Daoy (cell line): ENCODE measurements at regions not wholly inside any gene's neighbourhood (a gene's known extent, or its start where the extent isn't known, plus 50 kb on each side); places are given as distances from the start of the nearest gene placed in this dataset.

Experiments
- DNase-seq: peaks from one replicate; pipeline ENCODE4 v3.0.0-alpha.2; 2015; ENCODE audit warnings: low read depth

- no peak for DNase-seq
Measured at GRCh38 chr1:106676021-106676420, 380.5 kb upstream of the PRMT6 start.

DNA sequence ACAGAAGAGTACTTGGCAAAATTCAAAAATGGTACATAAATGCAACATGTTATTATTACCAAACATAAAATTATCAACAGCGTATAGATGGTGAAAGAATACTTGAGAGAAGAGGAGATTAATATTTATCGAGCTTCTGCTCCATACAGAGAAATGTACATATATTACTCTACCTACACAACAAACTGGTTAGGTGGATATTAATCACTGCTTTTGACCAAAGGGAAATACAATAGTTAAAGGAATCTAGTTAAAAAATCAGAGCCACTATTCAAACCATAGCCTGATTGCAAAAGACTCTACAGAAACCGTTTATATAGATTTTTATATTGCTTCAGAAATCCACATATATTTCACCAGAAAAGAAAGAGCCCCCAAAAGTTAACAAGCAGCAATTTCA, 379.3 kb upstream of the PRMT6 start:
- DNase-seq, result no peak

GRCh38 chr1:106677721-106678120, 378.8 kb upstream of the PRMT6 start:
- DNase-seq, result no peak

- no peak for DNase-seq
Measured at GRCh38 chr1:106678279-106679050, 378.0 kb upstream of the PRMT6 start.

DNA sequence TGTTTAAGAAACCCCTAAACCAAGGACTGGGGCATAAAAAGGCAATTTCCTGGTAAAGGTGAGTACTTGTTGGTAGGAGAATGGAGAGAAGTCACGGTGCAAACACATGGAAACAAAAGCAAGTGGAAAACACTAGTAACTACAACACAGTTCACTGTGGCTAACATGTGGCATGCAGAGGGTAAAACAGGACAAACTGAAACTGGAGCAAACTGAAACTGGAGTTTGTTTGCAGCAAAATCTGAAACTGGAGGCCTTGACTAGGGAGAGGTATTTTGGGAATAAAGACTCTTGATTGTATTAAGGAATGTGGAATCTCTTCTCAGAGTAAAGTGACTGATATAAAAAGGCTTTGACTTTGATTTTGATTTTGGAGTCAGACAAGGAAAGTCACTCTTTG, 376.3 kb upstream of the PRMT6 start:
- DNase-seq, result no peak

GRCh38 chr1:106680776-106681344, 375.6 kb upstream of the PRMT6 start:
- DNase-seq, result no peak

DNA sequence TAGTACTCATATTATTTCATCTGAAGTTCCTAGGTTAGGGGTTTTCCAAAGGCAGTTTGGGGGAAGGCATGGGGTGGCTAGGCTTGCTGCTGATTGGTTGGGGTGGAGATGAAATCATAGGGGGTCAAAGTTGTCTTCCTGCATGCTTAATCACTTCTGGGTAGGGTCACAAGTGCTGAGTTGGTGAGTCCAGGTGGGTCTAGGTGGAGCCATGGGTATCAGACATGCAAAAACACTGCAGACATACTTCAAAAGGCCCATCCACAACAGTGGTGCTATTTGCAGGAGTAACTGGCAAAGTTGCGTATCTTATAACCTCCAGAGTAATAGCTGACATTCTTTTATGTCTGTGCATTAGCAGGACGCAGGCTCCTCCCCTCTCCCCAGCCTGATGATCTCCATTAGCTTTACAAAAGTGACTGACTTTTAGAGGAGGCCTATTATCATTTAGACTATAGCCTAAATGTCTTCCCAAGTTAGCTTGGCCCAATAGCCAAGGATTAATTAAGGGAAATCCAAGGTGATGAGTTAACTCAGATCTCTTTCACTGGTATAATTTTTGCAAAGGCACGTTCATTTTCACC, 374.4 kb upstream of the PRMT6 start:
- no peak for DNase-seq

DNA sequence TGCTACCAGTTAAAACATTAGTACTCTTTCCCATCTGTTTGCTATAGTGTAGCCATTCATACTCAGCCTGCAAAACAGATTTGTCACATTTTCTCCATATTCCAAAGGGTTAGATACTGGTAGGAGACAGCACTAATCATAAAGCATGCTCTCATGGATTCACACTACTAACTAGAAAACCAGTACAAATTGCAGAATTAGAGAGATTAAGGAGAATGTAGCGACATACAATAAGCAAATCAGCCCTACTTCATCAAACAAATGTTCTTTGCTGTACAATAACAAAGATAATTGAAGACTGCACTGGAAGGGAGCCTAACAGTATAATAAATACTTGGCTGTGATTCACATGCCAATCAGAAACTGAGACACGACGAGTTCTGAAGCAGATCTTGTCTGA, 368.0 kb upstream of the PRMT6 start:
- DNase-seq, result no peak

DNA sequence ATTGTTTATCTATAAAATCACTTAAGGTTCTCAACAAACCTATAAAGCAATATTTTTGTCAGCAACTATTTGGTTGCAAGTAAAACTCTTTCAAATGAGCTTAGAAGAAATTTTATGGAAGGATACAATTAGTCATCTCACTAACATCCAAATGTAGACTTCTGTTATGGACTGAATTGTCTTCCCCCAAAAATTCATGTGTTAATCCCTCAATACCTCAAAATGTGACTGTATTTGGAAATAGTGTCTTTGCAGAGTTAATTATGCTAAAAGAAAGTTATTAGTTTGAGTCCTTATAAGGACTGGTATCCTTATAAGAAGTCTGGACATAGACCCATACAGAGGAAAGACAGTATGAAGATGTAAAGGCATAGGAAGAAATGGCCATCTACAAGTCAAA, 357.8 kb upstream of the PRMT6 start:
- DNase-seq, result no peak

GRCh38 chr1:106699433-106699832, 357.0 kb upstream of the PRMT6 start:
- DNase-seq, result no peak

DNA sequence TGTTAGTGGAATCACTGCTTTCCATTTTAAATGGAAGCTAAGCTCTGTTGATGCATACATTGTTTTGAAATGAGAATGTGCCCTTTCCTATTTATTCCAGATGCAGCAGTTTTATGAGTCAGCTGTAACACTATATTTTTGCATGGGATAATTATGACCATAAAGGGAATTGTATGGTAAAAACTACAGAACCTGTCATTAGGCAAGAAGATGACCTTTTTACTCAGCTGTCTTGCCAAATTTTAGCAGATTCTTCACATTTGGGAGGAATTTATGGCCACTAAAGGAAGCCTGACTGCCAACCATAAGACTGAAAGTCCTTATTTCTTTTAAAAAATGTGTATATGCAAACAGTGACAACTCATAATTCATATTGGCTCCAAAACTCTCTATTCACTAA, 356.3 kb upstream of the PRMT6 start:
- no peak for DNase-seq

- DNase-seq, result no peak
Measured at GRCh38 chr1:106705971-106706370, 350.5 kb upstream of the PRMT6 start.

DNA sequence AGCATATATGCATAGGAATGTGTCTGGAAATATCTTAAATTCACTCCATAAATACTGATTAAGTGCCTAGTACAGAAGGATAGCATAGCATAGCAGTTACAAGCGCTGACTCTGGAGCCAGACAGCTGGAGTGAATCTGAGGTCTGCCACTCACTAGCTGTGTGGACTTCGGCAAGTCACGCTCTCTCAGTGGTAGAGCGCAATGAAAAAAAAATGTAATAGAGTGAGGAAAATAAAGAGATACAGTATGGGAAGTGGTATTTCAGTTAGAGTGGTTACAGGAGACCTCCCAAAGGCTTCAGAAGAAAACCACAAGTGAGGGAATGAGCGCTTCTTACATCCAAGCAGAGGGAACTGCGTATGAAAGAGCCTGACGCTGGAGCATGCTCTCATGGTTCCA, 338.9 kb upstream of the PRMT6 start:
- DNase-seq, result no peak

DNA sequence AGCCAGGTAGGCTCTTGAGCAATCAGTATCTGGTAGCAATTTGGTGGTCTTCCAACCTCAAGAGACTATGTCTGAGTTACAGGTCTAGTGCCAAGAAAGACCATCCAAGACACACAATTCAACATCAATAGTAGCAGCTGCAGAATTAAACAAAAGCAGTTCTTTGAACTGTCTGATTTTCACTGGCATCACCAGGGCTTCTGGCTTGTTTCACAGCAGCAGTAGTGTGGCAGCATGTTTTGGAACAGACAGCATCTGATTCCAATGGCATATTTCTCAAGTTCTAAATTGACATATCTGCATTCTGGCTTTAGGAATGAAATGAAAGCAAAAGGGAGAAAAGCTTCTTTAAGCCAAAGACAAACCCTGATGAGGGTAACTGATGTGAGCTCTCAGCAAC, 334.7 kb upstream of the PRMT6 start:
- DNase-seq, result no peak

- DNase-seq, result no peak
Measured at GRCh38 chr1:106722466-106722865, 334.0 kb upstream of the PRMT6 start.

GRCh38 chr1:106727171-106727570, 329.3 kb upstream of the PRMT6 start:
- DNase-seq, result no peak

DNA sequence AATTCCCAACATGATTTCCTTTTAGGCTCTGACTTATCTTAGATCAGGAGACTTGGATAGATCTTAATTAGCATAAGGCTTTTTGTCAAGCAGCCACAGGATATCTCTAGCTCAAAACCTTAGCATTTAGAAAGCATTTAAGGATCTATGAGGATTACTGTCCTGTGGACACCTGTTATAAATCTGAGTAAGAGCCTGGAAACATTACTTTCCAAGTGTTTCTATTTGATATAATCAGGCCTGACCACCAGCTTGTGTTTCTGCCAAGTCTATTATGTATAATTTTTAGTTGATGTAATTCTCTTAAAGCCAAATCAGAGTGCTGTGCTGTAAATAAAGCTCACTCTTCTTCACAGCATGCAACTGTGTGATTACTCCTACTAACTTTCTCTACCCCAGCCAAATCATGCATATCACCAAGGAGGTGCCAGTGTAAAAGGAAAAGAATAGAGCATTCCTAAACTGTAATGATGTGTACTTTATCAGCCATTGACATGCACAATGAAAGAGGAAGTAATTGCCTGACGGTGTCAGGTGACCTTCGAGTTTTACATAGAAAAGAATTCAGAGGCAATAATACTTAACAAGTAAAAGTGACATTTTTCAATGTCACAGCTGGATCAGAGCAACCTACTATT, 309.9 kb upstream of the PRMT6 start:
- DNase-seq, result no peak

DNA sequence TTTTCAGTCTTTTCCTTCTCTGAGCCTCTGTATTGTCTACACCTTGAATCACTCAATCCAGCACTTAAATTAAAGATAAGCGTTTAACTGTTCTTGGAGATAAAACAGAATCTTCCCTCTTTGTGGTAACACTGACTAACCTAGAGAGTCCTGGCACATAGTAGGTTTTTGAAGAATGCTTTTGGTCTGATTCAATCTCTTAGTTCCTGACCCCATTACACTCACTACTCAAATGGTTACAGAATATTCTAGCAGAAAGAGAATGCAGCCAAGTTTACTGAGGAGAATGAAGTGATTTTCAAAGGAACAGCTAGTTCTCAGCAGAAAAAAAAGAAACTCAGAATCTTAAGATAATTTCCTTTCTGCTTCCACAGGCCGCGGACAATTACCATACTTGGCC, 309.2 kb upstream of the PRMT6 start:
- DNase-seq, result no peak

- DNase-seq, result peak; percentile 4
Measured at GRCh38 chr1:106747791-106748190, 308.7 kb upstream of the PRMT6 start.

DNA sequence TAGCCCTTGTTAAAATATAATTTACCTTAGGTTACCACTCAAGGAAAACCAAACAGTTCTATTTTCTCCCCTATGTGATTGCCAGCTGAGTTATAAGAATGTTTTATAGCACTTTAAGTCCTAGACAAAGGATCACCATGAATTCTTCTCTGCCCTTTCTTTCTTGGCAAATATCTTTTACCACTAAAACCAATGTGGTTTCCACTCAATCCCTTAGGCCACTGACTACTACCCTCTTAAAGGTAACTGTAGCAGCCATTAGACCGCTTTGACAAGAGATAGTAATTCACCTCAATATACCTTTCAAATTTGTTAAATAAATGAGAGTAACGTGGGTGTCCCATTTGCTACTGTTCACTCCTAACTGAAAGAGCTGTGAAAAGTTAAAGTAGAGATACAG, 307.9 kb upstream of the PRMT6 start:
- no peak for DNase-seq

DNA sequence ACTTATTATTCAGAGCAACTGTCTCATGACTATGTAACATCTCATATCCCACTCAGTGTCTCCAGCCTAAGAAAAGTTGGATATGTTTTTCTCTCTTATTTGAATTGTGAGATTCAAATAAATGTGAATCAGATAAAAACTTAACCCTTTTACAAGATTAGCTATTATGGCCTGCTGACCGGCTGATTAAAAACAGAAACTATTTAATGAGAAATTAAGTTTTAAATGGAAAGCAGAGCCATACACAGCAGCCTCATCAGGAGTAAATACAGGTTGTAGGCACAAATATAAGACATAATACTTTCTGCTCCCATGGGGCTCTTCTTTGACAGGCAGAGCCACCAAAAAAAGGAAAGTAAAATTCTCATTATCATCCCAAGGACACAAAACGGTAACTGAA, 307.0 kb upstream of the PRMT6 start:
- no peak for DNase-seq

- DNase-seq, result no peak
Measured at GRCh38 chr1:106749906-106750305, 306.6 kb upstream of the PRMT6 start.

- no peak for DNase-seq
Measured at GRCh38 chr1:106751002-106751401, 305.5 kb upstream of the PRMT6 start.
